Fibroblast of lung (primary cell): ENCODE measurements at regions not wholly inside any gene's neighbourhood (a gene's known extent, or its start where the extent isn't known, plus 50 kb on each side); places are given as distances from the start of the nearest gene placed in this dataset.

Experiments
- DNase-seq, 2 donors: peaks; one replicate each; pipeline versions ENCODE4 v3.0.0 to v3.0.0-alpha.2; 2010; ENCODE audit warnings: low read depth in 2 of 2
- H2AFZ ChIP-seq: 2 replicates; pipeline ENCODE4 v1.5.1; 2012; ENCODE audit warnings: low read length, control low read depth, inconsistent platforms
- H3K27ac ChIP-seq: 2 replicates; pipeline ENCODE4 v1.5.1; 2011; ENCODE audit warnings: low read length, control low read depth; ENCODE audit not compliant: insufficient read depth
- H3K27me3 ChIP-seq: 2 replicates; pipeline ENCODE4 v1.5.1; 2011; ENCODE audit warnings: mild to moderate bottlenecking, low read length; ENCODE audit not compliant: control insufficient read depth, insufficient read depth
- H3K36me3 ChIP-seq: 2 replicates; pipeline ENCODE4 v1.5.1; 2011; ENCODE audit warnings: low read length; ENCODE audit not compliant: control insufficient read depth, insufficient read depth
- H3K4me1 ChIP-seq: 2 replicates; pipeline ENCODE4 v1.5.1; 2011; ENCODE audit warnings: low read length; ENCODE audit not compliant: control insufficient read depth, insufficient read depth; ENCODE audit errors: extremely low read depth
- H3K4me2 ChIP-seq: 2 replicates; pipeline ENCODE4 v1.5.1; 2011; ENCODE audit warnings: low read length, control low read depth; ENCODE audit not compliant: insufficient read depth; ENCODE audit errors: extremely low read depth
- H3K4me3 ChIP-seq, 4 experiments: fragments of 200-600 bp in 1 of 4; sonication (generic) in 1 of 4; replicated peaks in 1 of 4; 2 replicates each; pipeline ENCODE4 v1.5.1; 2011 to 2016; ENCODE audit warnings: low read length in 4 of 4, low read depth in 3 of 4, mild to moderate bottlenecking in 3 of 4, control low read depth in 2 of 4, inconsistent platforms in 1 of 4, mixed read lengths in 1 of 4; ENCODE audit not compliant: insufficient read depth in 1 of 4; ENCODE audit errors: control extremely low read depth in 1 of 4
- H3K79me2 ChIP-seq: 2 replicates; pipeline ENCODE4 v1.5.1; 2012; ENCODE audit warnings: mild to moderate bottlenecking, low read length, inconsistent platforms; ENCODE audit not compliant: control insufficient read depth, insufficient read depth
- H3K9ac ChIP-seq: 2 replicates; pipeline ENCODE4 v1.5.1; 2011; ENCODE audit warnings: mild to moderate bottlenecking, low read length, control low read depth; ENCODE audit not compliant: insufficient read depth
- H3K9me3 ChIP-seq: 2 replicates; pipeline ENCODE4 v1.5.1; 2012; ENCODE audit warnings: low read depth, low read length; ENCODE audit not compliant: control insufficient read depth, insufficient read depth
- H4K20me1 ChIP-seq: 2 replicates; pipeline ENCODE4 v1.5.1; 2011; ENCODE audit warnings: low read length; ENCODE audit not compliant: control insufficient read depth, insufficient read depth; ENCODE audit errors: extremely low read depth
- CTCF ChIP-seq, 2 donors: IDR thresholded peaks in 1 of 2; conservative IDR thresholded peaks in 1 of 2; 1 replicate in 1 of 2; 2 replicates in 1 of 2; pipeline ENCODE4 v1.5.1; 2011 to 2012; ENCODE audit warnings: low read length in 2 of 2, control low read depth in 1 of 2, inconsistent platforms in 1 of 2, low read depth in 1 of 2, mild to moderate bottlenecking in 1 of 2
- EZH2 ChIP-seq: IDR thresholded peaks from 2 replicates; pipeline ENCODE4 v1.5.1; 2012; ENCODE audit warnings: low read length, control low read depth, mild to moderate bottlenecking; ENCODE audit errors: missing control alignments

DNA sequence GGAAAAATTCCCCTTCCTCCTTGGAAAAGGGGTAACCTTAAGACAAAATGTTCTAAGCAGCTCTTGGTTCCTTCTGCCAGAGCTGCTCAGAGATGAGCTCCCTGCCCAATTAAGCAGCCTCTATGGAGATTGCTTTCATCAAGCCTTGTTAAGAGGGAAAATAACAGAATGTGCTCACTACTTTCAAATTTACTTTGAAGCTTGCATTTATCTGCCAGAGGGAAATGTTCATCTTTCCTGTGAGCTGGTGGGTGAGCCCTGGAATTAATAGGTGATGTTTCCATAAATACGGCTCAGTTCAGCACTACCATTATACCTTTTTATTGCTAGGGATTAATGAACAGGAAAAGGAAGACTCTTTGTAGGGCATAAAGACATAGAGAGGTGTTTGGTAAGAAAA, 549.0 kb downstream of the REEP3 start:
- H3K4me2 ChIP-seq = no peak overlapping the region
- H2AFZ ChIP-seq = no peak overlapping the region
- no peak overlapping the region for H3K4me3 ChIP-seq
- H3K9ac ChIP-seq = no peak overlapping the region
- H3K9me3 ChIP-seq = no peaks in the 10 kb centered on the region
- no peak overlapping the region for H3K27ac ChIP-seq
- H3K27me3 ChIP-seq = no peaks in the 10 kb centered on the region
- H3K36me3 ChIP-seq = no peaks in the 10 kb centered on the region
- H3K79me2 ChIP-seq = no peaks in the 10 kb centered on the region
- H4K20me1 ChIP-seq = no peaks in the 10 kb centered on the region
- no peaks in the 10 kb centered on the region for H3K4me1 ChIP-seq
- TF ChIP-seq EZH2 = no peak
- TF ChIP-seq CTCF (conservative IDR thresholded peaks at IDR 0.05 in 1 of 2, IDR thresholded peaks at IDR 0.05 in 1 of 2; ENCODE audit: low read depth in 1 of 2, low read length in 2 of 2) = no peak
- no peak for DNase-seq

DNA sequence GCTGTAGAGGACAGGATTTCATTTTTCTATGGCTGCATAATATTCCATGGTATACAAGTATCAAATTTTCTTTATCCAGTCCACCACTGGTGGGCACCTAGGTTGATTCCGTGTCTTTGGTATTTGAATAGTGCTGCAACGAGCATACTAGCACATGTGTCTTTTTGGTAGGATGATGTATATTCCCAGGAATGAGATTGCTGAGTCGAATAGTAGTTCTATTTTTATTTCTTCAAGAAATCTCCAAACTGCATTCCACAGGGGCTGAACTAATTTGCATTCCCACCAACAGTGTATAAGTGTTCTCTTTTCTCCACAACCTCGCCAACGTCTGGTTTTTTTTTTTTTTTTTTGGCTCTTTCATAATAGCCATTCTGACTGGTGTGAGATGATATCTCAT, 550.0 kb downstream of the REEP3 start:
- H3K27me3 ChIP-seq = no peaks in the 10 kb centered on the region
- H3K27ac ChIP-seq = no peak overlapping the region
- no peak overlapping the region for H3K4me2 ChIP-seq
- H3K9me3 ChIP-seq = no peaks in the 10 kb centered on the region
- no peaks in the 10 kb centered on the region for H3K4me1 ChIP-seq
- no peak overlapping the region for H2AFZ ChIP-seq
- H4K20me1 ChIP-seq = no peaks in the 10 kb centered on the region
- no peak overlapping the region for H3K9ac ChIP-seq
- TF ChIP-seq CTCF (conservative IDR thresholded peaks at IDR 0.05 in 1 of 2, IDR thresholded peaks at IDR 0.05 in 1 of 2; ENCODE audit: low read depth in 1 of 2, low read length in 2 of 2) = no peak
- TF ChIP-seq EZH2 = no peak
- peak in 1 of 2 donors; percentile 52 for DNase-seq
- H3K4me3 ChIP-seq = no peak overlapping the region
- no peaks in the 10 kb centered on the region for H3K79me2 ChIP-seq
- no peaks in the 10 kb centered on the region for H3K36me3 ChIP-seq

GRCh38 chr10:64075604-64076003, 554.4 kb downstream of the REEP3 start:
- no peak overlapping the region for H3K4me3 ChIP-seq
- no peaks in the 10 kb centered on the region for H3K4me1 ChIP-seq
- H3K9me3 ChIP-seq = no peaks in the 10 kb centered on the region
- H3K9ac ChIP-seq = no peak overlapping the region
- H4K20me1 ChIP-seq = no peaks in the 10 kb centered on the region
- no peak for TF ChIP-seq EZH2
- TF ChIP-seq CTCF (conservative IDR thresholded peaks at IDR 0.05 in 1 of 2, IDR thresholded peaks at IDR 0.05 in 1 of 2; ENCODE audit: low read depth in 1 of 2, low read length in 2 of 2) = no peak
- H3K27ac ChIP-seq = no peak overlapping the region
- DNase-seq = no peak
- H3K27me3 ChIP-seq = no peaks in the 10 kb centered on the region
- H2AFZ ChIP-seq = no peak overlapping the region
- H3K36me3 ChIP-seq = no peaks in the 10 kb centered on the region
- H3K4me2 ChIP-seq = no peak overlapping the region
- no peaks in the 10 kb centered on the region for H3K79me2 ChIP-seq
